ENCODE measurements at regions not wholly inside any gene's neighbourhood (a gene's known extent, or its start where the extent isn't known, plus 50 kb on each side); places are given as distances from the start of the nearest gene placed in this dataset.
"Not testable (repeated sequence)": the region's sequence is repeated elsewhere in the genome, so short reads cannot be mapped to it uniquely, and the experiment has no call there.

GRCh38 chr2:236819275-236820002 is 249.8 kb downstream of the ACKR3 start:
- no peak for DNase-seq (ENCODE audit: low spot score)

- DNase-seq (ENCODE audit: low spot score) = no peak
Measured at GRCh38 chr2:236820763-236821344, 251.2 kb downstream of the ACKR3 start.

DNA sequence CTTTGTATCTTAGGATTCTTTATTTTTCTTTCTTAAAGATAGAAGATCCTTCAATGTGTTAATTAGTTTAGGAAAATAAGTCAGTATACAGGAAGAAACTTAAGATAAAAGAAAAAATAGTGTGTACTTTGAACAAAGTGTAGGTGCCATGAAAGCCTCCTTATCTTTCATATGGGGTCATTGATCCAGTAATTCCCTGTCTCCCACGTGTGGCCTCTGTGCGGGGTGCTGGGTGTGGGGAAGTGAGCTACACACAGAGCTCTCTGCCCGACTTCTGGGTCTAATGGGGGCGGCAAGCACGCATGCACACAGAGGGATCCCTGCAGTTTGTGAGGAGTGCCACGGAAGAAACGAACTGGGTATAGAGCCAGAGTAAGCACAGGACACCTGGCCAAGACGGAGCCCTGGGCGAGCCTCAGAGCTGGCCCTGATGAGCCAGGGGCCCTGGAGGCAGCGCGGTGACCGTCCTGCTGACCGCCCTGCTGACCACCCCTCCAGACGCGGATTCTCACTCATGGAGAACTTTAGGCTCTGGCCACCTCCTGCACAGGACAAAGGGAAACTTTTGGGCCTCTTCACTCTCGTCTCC is 253.5 kb downstream of the ACKR3 start:
- DNase-seq (ENCODE audit: low spot score) = no peak

DNA sequence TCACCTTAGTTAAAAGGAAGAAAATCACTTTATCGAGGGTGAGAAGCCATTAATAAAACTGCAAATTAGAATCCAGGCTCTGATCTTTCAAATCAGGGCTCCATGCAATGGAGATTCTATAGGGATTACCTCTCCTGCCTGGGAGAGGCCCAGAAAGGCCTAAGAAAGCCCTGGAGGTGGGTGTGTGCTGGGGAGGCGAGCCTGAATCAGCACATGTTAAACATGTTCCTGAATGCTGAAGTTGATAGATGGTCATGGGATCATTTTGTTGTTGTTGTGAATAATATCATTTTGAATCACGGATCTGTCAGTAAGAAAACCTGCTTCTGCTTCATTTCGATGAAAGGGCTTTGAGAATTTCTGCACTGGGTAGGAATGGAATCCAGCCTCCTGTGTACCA is 254.3 kb downstream of the ACKR3 start:
- no peak for DNase-seq (ENCODE audit: low spot score)

GRCh38 chr2:236824836-236825235 is 255.2 kb downstream of the ACKR3 start:
- no peak for DNase-seq (ENCODE audit: low spot score)

GRCh38 chr2:236825989-236826510 is 256.4 kb downstream of the ACKR3 start:
- peak; percentile 69 for DNase-seq (ENCODE audit: low spot score)

DNA sequence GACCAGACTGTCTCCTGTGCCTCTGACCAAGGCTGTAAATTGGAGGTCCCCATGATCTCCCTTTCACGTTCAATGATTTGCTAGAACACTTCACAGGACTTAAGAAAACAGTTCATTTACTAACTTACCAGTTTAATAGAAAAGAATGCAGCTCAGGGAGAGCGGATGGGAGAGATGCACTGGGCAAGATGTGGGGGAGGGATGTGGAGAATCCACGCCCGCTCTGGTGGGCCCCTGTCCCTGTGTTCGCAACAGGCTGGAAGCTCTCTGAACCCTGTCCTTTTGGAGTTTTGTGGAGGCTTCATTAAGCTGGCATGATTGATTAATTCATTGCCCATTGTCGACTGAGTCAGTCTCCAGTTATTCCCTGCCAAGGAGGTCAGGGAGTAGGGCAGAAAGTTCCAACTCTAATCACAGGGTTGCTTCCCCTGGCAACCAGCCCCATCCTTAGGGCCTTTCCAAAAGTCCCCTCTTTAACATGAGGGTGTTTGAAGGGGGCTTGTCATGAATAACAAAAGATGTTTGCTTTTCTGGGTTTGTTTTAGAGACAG is 257.1 kb downstream of the ACKR3 start:
- DNase-seq (ENCODE audit: low spot score) = peak; percentile 47

DNA sequence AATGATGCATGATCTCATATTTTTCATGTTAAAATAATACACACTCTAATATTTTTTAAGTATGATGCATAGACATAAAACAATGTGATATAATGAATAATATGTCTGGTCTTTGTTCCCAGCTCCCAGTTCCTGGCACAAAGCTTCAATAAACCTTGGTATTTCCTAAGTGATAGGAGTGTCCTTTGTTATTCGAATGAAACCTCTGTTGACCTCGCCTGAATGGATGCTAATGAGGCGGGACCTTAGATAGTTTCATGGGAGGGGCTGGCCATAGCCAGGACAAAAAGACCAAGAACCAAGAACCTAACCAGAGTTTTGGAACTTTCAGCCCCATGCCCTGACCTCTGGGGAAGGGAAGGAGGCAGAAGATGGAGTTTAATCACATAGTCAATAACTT is 257.7 kb upstream of the COPS8 start:
- DNase-seq (ENCODE audit: low spot score) = peak; percentile 28

DNA sequence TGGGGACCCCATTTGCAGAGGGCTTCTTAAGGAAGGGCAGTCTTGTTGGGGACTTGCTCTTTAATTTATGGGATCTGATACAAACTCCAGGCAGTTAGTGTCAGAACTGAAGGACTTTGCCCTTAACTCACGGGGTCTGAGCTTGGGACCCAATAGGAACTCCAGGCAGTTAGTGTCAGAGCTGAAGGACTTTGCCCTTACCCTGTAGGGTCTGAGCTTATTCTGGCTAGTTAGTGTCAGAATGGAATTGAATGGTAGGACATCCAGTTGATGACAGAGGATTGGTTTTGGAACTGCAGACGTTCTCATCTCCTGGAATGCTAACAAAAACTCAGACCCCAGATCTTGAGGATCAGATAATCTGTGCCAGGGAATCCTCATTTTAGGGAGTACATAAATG is 256.9 kb upstream of the COPS8 start:
- no peak for DNase-seq (ENCODE audit: low spot score)

DNA sequence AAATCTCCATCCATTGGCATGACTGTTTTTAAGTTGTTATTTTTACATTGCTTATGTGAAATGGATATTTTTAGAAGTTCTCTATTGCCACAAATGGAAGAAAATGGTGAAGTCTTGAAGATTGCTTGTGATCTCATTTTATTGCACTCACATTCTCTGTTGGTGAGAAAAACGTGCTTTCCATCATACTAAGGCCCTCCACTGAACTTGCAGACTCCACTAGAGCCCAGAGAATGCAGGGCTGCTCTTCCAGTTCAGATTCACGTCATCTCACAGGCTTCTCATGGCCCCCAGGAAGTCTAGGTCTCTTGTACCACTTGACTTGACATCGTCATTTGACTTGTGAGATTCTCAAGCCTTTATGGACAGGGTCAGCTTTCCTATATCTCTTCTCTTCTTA is 254.8 kb upstream of the COPS8 start:
- peak; percentile 47 for DNase-seq (ENCODE audit: low spot score)

DNA sequence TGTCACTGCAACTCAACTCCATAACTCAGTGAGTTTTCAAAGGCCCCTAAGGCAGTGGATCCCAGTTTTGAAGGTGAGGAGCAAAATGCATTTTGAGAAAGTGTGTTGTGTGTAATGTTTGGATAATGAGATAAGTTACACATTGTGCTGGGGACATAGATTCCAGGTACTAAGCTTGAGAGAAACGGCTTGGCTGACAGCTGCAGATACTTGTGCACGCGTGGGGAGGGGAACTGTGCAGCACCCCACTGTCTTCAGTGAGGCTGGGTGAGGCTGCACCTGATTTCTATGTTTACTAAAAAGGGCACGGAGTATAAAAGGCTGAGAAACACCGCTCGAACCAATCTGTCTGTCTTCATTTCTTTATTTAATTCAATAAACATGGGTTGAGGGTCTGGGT is 254.0 kb upstream of the COPS8 start:
- DNase-seq (ENCODE audit: low spot score) = no peak

GRCh38 chr2:236833501-236834073 is 252.1 kb upstream of the COPS8 start:
- DNase-seq (ENCODE audit: low spot score) = no peak

DNA sequence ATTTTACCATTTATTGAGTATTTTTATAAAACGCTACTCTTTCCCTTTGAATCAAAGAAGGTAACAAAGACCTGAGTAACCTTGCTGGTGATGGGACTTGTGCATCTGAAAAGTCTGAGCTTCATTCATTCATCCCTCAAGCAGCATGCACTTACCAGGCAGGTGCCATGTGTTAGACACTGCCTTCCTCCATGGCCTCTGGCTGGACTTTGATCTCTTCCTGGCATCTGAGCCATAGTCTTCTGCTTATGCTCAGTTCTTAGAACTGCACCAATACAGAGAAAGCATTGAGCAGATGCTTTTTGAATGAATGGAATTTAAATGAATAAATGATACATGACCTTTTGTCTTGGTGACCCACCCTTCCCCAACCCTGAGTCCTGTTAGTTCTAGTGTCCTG is 251.4 kb upstream of the COPS8 start:
- DNase-seq (ENCODE audit: low spot score) = peak; percentile 24

DNA sequence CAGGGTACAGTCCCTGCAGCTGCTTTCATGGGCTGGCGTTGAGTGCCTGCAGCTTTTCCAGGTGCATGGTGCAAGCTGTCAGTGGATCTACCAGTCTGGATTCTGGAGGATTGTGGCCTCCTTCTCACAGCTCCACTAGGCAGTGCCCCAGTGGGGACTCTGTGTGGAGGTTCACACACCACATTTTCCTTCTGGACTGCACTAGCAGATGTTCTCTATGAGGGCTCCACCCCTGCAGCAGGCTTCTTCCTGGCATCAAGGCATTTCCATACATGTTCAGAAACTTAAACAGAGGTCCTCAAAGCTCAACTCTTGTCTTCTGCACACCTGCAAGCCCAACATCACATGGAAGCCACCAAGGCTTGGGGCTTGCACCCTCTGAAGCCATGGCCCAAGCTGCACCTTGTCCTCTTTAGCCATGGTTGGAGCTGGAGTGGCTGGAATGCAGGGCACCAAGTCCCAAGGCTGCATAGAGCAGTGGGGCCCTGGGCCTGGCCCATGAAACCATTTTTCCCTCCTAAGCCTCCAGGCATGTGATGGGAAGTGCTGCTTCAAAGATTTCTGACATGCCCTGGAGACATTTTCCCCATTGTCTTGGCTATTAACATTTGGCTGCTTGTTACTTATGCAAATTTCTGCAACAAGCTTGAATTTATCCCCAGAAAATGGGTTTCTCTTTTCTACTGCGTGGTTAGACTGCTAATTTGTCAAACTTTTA is 250.2 kb upstream of the COPS8 start:
- DNase-seq (ENCODE audit: low spot score) = no peak

- DNase-seq (ENCODE audit: low spot score) = not testable (repeated sequence)
Measured at GRCh38 chr2:236836028-236836427, 249.7 kb upstream of the COPS8 start.

DNA sequence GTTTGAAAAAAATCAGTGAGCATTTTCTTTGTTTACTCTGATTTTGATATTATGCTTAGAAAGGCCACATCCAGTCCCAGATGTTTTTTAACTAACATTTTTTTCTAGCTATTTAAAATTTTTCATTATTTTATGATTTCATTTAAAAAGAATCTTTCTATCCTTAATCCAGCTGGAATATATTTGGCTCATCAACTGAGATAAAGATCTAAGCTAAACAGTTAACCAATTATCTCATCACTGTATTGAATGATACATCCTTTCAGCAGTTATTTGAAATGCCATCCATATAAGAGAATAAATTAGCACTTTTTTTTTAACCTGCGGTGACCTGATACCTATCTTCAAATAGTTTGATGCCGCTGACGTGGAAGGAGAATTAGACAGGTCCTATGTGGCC is 245.5 kb upstream of the COPS8 start:
- no peak for DNase-seq (ENCODE audit: low spot score)

- no peak for DNase-seq (ENCODE audit: low spot score)
Measured at GRCh38 chr2:236840857-236841256, 244.8 kb upstream of the COPS8 start.

DNA sequence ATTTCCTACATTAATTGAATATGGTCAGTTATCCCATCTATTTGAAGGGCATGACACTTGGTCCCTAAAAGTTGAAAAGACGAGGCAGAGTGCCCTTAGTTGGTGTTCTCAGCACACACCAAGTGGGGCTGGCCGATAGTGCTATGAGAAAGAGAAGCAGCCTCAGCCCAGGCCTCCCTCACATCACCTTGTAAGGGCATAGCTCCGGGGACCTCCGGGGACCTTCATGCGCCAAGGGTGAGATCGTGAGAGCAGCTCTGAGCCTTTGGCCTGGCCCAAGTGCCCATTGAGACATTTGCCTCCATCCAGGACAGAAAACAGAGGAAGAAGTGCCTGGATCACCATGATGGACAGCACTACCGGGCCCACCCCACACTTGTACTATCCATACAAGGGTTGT is 244.3 kb upstream of the COPS8 start:
- no peak for DNase-seq (ENCODE audit: low spot score)

GRCh38 chr2:236843161-236843968 is 242.3 kb upstream of the COPS8 start:
- peak; percentile 57 for DNase-seq (ENCODE audit: low spot score)

GRCh38 chr2:236844711-236845110 is 241.0 kb upstream of the COPS8 start:
- peak; percentile 11 for DNase-seq (ENCODE audit: low spot score)

Measured in mesenteric fat pad (tissue), 1 donor.